Anterior cingulate cortex (tissue), 58 donors: ENCODE measurements at regions not wholly inside any gene's neighbourhood (a gene's known extent, or its start where the extent isn't known, plus 50 kb on each side); places are given as distances from the start of the nearest gene placed in this dataset.
"Not testable (repeated sequence)": the region's sequence is repeated elsewhere in the genome, so short reads cannot be mapped to it uniquely, and the experiment has no call there.

Experiments
- DNase-seq, 58 donors: peaks; one replicate each; lab custom pipeline; 2025; lab: John Stamatoyannopoulos, UW

- no peak for DNase-seq
Observed at GRCh38 chr12:115380546-115381120, 696.7 kb upstream of the TBX3 start.

- DNase-seq, result peak in 1 of 58 donors; percentile 7
Observed at GRCh38 chr12:115378291-115378690, 694.3 kb upstream of the TBX3 start.

GRCh38 chr12:115377779-115378178 is 693.8 kb upstream of the TBX3 start:
- no peak for DNase-seq

DNA sequence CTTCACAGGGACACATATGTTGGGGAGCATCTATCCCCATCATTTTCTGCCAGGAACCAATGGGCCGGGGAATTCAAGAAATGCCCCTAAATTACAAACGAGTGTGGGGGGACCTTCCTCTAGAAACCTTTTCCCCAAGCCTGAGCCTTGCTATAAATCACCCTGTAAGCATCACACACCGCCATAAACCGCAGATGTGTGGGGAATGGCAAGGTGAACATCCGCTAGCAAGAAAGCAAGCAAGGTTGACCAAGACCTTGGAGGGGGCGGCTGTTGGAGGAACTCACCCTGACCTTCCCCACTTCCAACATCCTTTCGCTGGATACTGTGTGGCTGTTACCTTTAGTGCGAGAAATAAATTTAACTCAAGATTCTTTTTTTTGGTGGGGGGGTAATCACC is 693.3 kb upstream of the TBX3 start:
- DNase-seq, result no peak

- DNase-seq, result no peak
Observed at GRCh38 chr12:115375186-115375991, 691.4 kb upstream of the TBX3 start.

GRCh38 chr12:115374480-115375185 is 690.7 kb upstream of the TBX3 start:
- no peak for DNase-seq

- DNase-seq, result no peak
Observed at GRCh38 chr12:115371711-115372110, 687.7 kb upstream of the TBX3 start.

DNA sequence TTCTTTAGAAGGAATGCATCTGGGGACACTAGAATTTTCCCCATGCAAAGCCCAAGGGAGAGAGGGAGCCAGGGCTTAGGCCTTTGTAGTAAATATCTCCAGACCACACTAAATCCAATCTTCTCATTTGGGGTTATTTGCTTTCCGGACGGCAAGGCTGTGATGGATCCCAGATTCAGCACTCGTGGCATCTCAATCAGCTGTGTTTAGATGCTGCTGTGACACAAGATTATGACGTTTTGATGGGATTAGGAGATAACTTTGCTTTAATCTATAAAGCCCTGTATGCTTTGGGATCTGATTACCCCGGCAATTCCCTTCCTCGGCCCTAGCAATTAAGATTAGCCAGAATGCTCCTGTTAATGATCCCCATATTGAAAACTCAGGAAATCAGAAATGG is 686.7 kb upstream of the TBX3 start:
- DNase-seq, result no peak

GRCh38 chr12:115370207-115370606 is 686.2 kb upstream of the TBX3 start:
- DNase-seq, result no peak

- not testable (repeated sequence) for DNase-seq
Observed at GRCh38 chr12:115366277-115366676, 682.3 kb upstream of the TBX3 start.

GRCh38 chr12:115365765-115366164 is 681.8 kb upstream of the TBX3 start:
- not testable (repeated sequence) for DNase-seq

DNA sequence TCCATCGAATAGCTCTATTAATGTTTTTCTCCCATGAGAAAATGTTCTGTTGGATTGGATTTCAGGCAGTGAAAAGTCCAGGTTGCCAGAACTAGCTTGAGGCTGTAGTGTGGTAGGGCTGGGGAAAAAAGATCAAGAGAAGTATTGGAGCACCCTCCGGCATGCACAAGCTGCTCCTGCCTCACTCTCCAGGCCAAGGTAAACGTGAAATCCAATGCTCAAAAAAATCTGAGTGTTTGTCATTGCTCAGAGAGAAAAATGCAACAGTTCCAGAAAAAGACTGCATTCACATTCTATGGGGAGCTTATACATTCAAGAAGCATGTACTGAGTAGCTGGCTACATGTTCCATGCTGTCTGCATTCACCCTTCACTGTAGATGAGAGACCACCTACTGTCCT is 680.9 kb upstream of the TBX3 start:
- DNase-seq, result no peak

DNA sequence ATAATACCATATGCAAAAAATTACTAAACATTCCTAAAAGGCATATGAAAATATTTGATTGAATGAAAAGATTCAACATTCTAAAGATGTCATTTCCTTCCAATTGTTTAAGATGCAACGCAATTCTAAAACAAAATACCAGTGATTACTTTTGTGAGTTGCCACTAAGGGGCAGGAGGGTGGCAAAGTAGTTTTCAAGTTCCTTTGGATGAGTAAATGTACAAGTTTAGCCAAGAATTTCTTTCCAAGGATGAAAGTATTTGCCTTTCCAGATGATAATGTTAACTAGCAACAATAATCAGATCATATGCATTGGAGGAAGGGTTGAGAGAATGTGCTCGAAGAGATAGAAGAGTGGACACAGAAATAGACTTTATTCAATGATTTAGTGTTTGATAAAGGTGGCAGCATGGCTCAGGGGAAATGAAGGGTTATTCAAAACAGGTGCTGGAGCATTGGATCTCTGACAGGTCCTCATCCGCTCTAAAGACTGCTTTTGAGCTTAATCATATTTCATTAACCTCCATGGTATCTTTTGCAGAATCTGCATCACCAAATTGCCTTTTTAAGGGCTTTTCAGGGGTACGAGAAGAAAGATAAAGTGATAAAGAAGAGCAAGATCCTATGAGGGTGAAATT is 678.5 kb upstream of the TBX3 start:
- no peak for DNase-seq

GRCh38 chr12:115357681-115358080 is 673.7 kb upstream of the TBX3 start:
- DNase-seq, result no peak

GRCh38 chr12:115355301-115355700 is 671.3 kb upstream of the TBX3 start:
- DNase-seq, result no peak

GRCh38 chr12:115354007-115354890 is 670.3 kb upstream of the TBX3 start:
- DNase-seq, result peak in 15 of 58 donors; percentile 1 to 53 (median 11)

DNA sequence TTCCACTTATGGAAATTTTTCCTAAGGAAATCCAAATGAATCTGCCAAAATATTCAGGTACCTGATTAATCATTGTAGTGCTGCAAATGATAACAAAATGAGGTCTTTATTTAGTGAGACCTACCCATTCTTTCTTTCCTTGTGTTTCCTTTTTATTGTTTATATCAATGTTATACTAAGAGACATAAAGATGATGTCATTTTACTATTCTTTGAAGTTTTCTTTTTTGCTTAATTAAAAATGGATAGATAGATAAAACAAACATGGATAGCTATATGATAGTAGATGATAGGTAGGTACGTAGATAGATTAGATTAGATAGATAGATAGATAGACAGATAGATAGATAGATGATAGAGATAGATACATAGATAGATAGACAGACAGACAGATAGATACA is 669.5 kb upstream of the TBX3 start:
- no peak for DNase-seq

DNA sequence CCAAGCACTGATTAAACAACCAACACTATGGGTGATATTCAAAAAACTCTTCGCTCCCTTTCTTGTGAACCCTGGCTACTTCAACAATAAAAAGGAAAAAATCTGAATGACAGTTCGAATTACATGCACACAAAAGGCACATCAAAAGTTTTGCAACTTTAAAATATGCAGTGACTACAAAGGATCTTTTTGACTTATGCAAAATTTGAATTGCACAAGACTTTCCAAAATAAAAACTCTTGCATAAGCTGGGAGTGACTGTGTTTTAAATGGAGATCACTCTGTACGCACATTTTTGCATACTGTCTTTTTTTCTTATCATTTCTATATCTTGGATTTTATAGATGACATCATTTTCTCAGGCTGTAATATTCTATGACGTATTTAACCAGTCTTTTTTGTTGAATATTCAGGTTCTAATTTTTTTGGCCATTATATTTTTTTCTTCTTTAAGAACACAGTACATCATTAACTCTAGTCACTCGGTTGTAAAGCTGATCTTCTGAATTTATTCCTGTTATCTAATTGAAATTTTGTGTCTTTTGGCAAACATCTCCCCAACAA is 667.6 kb upstream of the TBX3 start:
- DNase-seq, result no peak

GRCh38 chr12:115349711-115350110 is 665.7 kb upstream of the TBX3 start:
- DNase-seq, result no peak

- DNase-seq, result no peak
Observed at GRCh38 chr12:115348301-115348700, 664.3 kb upstream of the TBX3 start.
